GM19023 (cell line): ENCODE measurements at regions not wholly inside any gene's neighbourhood (a gene's known extent, or its start where the extent isn't known, plus 50 kb on each side); places are given as distances from the start of the nearest gene placed in this dataset.

Experiments
- ATAC-seq: cut with Tn5 transposase; IDR thresholded peaks from one replicate; pipeline ENCODE4 v1.9.1; 2021; ENCODE audit warnings: mild to moderate bottlenecking, moderate library complexity; ENCODE audit not compliant: unreplicated experiment

DNA sequence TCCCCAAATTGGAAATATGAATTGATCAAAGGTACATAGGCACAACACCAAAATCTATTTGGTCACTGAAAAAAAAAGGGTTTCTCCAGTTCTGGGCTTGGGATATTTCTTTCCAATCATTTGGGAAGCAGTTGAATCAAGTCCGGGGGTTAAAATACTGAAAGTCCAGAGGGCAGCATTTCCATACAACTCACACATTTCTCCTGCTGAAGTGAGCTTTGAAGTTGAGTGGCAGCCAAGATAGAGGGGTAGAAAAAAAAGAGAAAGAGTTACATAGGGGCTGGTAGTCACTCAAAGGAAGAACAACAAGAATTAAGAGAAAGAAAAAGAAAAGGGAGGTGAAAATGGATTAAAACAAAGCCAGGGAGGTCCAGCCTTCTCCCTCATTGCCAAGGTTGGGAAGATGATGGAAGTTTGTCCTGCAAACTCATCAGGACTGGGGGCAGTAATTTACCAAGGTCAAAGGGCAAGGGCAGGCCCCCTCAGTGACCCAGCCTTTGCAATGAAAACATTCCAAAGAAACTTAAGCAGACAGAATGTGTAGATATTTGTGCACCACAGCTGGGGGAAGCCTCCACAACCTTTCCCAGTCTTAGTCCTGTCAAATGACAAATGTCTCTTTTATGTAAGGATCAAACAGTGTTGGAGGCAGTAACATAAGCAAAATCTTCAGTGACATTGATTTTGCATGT, 525.3 kb upstream of the JARID2 start:
- ATAC-seq: no peak

- ATAC-seq: no peak
Observed at GRCh38 chr6:14721103-14721758, 524.6 kb upstream of the JARID2 start.

- no peak for ATAC-seq
Observed at GRCh38 chr6:14722001-14722562, 523.8 kb upstream of the JARID2 start.

- no peak for ATAC-seq
Observed at GRCh38 chr6:14722704-14723103, 523.2 kb upstream of the JARID2 start.

GRCh38 chr6:14723535-14724086, 522.3 kb upstream of the JARID2 start:
- ATAC-seq: no peak

GRCh38 chr6:14724549-14724948, 521.3 kb upstream of the JARID2 start:
- no peak for ATAC-seq

DNA sequence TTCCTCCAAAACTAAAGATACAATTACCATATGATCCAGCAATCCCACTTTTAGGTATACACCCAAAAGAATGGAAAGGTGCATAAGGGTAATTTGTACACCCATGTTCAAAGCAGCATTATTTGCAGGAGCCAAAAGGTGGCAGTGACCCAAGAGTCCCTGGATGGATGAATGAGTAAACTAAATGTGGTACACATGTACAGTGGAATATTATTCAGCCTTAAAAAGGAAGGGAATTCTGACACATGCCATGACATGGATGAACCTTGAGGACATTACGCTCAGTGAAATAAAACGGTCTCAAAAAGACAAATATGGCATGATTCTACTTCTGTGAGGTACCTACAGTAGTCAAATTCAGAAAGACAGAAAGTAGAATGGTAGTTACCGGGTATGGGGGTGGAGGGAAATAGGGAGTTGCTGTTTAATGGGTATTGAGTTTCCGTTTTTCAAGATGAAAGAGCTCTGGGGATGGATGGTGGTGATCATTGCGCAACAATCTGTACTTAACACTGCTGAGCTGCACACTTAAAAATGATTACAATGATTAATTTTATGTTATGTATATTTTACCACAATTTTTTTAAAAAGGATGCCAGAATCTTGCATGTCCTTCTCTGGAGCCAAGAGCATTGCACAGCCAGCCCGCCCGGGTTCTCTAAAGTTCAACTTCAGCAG, 518.9 kb upstream of the JARID2 start:
- ATAC-seq: no peak

DNA sequence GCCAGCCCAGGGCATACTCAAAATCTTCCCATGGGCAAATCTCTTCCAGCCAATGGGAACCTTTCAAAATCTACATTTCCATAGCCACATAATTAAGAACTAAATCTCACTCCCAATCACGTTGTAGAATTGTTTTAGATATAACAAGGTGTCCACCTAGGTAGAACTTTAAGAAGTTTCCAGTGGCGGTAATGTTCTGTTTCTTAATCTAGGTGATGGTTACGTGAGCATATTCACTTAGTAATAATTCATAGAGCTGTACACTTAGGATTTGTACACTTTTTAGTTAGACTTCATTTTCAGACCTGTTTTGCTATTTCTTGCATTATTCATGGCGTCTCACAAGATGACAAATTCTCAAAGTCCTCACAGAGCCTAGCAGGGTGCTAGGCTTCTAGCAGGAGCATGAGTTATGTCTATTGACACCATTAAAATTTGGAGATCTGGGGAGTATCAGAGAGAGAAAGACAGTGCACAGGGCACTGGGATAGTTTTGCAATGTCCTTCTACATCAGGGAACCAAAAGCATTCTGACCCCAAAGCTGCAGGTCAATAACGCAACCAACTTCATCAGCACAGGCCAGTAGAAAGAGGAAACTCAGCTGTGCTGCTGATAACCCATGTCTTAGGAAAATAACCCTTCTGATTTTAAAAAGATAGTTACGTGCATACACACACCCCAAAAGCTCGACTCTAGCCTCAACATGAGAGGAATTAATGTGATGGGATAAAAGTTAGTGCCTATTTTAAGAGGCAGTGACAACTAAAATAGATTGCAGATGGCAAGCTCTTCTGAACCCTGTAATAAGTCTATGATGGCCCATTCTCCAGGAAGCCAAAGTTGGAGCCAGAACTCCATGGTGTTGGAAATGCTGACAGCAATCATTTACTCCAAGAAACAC, 518.1 kb upstream of the JARID2 start:
- ATAC-seq: no peak

GRCh38 chr6:14728396-14729024, 517.4 kb upstream of the JARID2 start:
- no peak for ATAC-seq

GRCh38 chr6:14729129-14729871, 516.6 kb upstream of the JARID2 start:
- peak; percentile 58 for ATAC-seq

GRCh38 chr6:14730654-14731053, 515.2 kb upstream of the JARID2 start:
- no peak for ATAC-seq

DNA sequence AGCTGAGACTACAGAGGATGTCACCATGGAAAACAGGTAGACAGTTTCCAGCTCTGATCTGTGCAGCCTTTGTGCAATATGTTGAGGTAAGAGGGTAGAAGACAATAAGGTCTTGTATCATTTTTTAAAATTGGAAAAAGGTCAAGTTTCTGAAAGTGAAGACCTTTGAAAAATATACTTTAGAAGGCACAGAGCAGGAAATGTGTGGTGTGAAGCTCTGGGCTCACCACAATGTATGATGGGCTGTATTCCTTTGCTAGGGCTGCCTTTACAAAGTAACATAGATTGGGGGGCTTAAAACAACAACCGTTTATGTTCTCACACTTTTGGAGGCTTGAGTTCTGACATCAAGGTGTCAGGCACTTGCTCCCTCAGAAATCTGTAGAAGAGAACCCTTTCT, 514.3 kb upstream of the JARID2 start:
- ATAC-seq: no peak

DNA sequence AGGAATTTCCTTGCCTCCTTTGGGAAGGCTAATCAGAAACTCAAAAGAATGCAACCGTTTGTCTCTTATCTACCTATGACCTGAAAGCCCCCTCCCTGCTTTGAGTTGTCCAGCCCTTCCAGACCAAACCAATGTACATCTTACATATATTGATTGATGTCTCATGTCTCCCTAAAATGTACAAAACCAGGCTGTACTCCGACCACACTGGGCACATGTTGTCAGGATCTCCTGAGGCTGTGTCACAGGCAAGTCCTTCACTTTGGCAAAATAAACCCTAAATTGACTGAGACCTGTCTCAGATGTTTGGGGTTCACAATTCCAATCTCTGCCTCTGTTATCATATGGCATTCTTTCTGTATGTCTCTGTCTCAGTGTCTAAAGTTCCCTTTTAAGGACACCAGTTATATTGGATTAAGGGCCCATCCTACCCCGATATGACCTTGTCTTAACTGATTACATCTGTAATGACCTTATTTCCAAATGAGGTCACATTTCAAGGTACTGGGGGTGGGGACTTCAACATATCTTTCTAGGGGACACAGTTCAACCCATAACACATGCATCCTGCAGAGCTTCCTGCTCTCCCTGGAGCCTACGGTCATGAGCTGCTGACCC, 513.5 kb upstream of the JARID2 start:
- no peak for ATAC-seq

- no peak for ATAC-seq
Observed at GRCh38 chr6:14732844-14733757, 512.8 kb upstream of the JARID2 start.

DNA sequence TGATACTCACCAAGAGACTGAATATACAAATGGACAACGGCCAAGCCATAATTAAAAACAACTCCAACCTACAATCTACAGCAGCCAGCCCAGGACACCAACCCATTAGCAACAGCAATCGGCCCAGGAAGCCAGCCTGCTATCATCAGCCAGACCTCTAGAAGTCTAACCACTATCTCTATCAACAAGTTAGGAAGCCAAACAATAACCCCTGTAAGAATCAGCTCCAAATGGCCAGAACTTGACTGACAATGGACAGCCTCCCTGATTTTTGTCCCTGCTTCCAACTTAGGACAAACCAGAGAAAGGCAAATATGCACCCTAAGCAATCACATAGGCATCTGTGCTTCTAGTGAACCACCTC, 511.8 kb upstream of the JARID2 start:
- no peak for ATAC-seq

DNA sequence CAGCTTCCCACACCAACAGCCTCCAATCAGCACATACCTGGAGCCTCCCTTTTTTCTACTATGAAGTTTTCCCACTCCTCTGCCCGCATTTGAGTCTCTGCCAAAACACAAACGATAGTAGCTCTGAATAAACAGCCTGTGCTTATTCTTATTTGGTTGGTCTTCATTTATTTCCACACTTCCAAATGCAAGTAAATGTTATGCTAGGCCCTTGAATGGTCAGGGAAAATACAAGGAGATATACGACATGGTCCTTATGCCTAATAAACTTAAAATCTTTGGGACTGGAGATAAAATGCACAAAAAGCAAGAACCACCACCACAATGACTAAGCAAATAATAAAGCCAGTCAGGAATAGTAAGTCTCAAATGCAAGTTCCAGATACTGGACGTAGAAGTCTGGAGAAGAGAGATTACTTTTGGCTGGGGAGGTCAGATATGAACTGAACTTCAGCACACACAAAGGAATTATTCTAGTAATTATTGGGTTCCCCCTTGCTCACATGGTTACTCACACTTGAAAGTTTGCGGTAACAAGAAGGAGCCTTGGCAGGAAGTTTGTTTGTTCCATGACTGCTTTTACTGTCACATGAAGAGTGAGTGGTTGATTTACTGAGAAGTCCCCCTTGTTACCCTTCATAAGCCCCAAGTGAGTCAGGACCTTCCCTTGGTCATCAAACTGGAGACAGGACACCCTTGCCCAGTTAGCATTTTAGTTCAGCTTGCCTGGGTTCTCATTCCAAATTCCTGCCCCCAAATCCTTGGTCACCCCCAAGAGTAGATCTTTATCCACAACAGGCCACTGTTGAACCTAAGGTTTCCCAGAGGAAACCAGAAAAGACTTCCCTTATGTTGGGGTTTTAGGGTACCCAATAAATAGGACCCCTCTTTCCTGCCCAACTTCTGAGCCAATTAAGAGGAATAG, 511.2 kb upstream of the JARID2 start:
- peak; percentile 84 for ATAC-seq

- no peak for ATAC-seq
Observed at GRCh38 chr6:14735956-14736486, 509.8 kb upstream of the JARID2 start.
